PFSK-1 (cell line): ENCODE measurements at regions not wholly inside any gene's neighbourhood (a gene's known extent, or its start where the extent isn't known, plus 50 kb on each side); places are given as distances from the start of the nearest gene placed in this dataset.

Experiments used
- POLR2AphosphoS5 ChIP-seq: IDR thresholded peaks from 2 replicates; pipeline ENCODE4 v1.6.1; 2012; ENCODE audit warnings: low read depth, mild to moderate bottlenecking, control low read depth, low read length, moderate library complexity
- SIN3A ChIP-seq: IDR thresholded peaks from 2 replicates; pipeline ENCODE4 v1.6.1; 2012; ENCODE audit warnings: mild to moderate bottlenecking, low read length, moderate library complexity, borderline replicate concordance; ENCODE audit not compliant: insufficient read depth
- TAF1 ChIP-seq: IDR thresholded peaks from 2 replicates; pipeline ENCODE4 v1.6.1; 2012; ENCODE audit warnings: low read length, control low read depth, borderline replicate concordance; ENCODE audit not compliant: insufficient read depth
- TF ChIP-seq, protein P1 (sequence below), 2 experiments: IDR thresholded peaks; 2 replicates each; pipeline versions ENCODE4 v1.6.1 to v1.8.0; 2011 to 2012; ENCODE audit warnings: low read depth in 2 of 2, low read length in 2 of 2, control low read depth in 1 of 2, inconsistent platforms in 1 of 2, mild to moderate bottlenecking in 1 of 2, moderate library complexity in 1 of 2; ENCODE audit not compliant: insufficient read depth in 1 of 2

DNA sequence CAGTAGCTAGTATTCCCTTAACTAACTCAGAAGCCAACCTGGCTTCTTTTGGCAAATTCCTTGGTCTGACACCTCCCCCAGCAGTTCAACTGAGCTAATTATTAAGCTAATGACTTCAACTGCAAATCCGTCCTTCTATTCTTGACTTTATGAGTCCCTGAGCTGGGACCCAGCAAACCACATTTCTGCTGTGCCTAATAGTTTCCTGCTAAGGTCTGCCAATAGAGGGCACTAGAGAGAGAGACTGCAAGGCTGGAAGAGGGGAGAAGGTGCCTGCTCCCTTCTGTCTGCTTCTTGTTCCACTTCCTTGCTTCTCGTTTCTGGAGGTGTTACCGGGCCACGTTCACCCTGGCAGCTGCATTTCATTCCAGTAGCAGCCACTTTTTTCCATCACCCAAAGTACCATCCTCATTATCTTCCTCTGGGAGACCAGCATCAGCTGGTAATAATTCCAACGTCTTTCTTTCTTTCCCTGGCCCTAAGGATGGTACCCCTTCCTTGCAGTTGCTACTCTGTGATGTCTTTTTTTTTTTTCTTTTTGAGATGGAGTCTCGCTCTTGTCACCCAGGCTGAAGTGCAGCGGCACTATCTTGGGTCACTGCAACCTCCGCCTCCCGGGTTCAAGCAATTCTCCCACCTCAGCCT is 352.0 kb downstream of the TNS1 start:
- no peak for TF ChIP-seq POLR2AphosphoS5
- no peak for TF ChIP-seq SIN3A
- TF ChIP-seq TAF1: no peak
- TF ChIP-seq, protein P1, sequence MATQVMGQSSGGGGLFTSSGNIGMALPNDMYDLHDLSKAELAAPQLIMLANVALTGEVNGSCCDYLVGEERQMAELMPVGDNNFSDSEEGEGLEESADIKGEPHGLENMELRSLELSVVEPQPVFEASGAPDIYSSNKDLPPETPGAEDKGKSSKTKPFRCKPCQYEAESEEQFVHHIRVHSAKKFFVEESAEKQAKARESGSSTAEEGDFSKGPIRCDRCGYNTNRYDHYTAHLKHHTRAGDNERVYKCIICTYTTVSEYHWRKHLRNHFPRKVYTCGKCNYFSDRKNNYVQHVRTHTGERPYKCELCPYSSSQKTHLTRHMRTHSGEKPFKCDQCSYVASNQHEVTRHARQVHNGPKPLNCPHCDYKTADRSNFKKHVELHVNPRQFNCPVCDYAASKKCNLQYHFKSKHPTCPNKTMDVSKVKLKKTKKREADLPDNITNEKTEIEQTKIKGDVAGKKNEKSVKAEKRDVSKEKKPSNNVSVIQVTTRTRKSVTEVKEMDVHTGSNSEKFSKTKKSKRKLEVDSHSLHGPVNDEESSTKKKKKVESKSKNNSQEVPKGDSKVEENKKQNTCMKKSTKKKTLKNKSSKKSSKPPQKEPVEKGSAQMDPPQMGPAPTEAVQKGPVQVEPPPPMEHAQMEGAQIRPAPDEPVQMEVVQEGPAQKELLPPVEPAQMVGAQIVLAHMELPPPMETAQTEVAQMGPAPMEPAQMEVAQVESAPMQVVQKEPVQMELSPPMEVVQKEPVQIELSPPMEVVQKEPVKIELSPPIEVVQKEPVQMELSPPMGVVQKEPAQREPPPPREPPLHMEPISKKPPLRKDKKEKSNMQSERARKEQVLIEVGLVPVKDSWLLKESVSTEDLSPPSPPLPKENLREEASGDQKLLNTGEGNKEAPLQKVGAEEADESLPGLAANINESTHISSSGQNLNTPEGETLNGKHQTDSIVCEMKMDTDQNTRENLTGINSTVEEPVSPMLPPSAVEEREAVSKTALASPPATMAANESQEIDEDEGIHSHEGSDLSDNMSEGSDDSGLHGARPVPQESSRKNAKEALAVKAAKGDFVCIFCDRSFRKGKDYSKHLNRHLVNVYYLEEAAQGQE (IDR thresholded peaks at IDR 0.05; ENCODE audit: insufficient read depth in 1 of 2, low read depth in 2 of 2, low read length in 2 of 2): no peak
